GM12892 (cell line): ENCODE measurements at regions not wholly inside any gene's neighbourhood (a gene's known extent, or its start where the extent isn't known, plus 50 kb on each side); places are given as distances from the start of the nearest gene placed in this dataset.
"Not testable (repeated sequence)": the region's sequence is repeated elsewhere in the genome, so short reads cannot be mapped to it uniquely, and the experiment has no call there.

Experiments
- DNase-seq: peaks from one replicate; pipeline ENCODE4 v3.0.0; 2011; ENCODE audit not compliant: insufficient read length
- FAIRE-seq: peaks from 2 replicates; lab custom pipeline; 2011; peaks lifted over from hg19 to GRCh38; lab: Jason Lieb, UNC

DNA sequence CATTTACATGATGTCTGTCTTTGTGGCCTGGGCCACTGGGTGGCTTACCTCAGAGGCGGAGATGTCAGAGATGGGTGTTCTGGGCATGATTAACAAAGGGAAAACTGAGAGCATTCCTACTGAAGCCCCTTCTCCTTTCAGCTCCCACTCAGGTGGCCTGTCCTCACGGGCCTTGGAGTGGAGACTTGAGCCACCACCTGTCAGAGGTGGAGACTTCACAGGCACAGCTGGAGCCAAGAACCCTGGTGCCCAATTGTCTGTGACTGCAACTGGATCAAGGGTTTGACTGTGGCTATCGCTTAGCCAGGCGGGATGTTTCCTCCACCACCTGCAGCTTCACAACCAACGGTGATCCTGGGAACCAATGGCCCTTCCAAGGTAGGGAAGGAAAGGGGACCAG lies 230.5 kb upstream of the NOTCH2NLA start:
- FAIRE-seq, DNase-seq: not testable (repeated sequence)

DNA sequence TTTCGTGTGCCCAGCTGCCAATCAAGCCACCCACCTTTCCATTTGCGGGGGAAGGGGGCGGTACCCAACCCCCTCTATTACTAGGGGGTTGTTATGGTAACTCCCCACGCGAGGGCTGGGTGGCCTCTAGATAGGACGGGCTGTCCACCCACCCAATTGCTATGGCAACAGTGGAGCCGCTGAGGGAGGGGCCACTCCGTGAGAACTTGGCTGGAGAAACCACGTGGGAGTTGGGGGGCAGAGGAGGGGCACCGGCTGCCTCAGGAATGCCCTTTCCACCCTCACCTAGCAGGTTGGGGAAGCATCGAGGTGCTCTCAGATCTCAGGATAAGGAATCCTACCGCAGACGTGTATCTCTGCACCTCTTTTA lies 220.0 kb upstream of the NOTCH2NLA start:
- not testable (repeated sequence) for DNase-seq, FAIRE-seq

DNA sequence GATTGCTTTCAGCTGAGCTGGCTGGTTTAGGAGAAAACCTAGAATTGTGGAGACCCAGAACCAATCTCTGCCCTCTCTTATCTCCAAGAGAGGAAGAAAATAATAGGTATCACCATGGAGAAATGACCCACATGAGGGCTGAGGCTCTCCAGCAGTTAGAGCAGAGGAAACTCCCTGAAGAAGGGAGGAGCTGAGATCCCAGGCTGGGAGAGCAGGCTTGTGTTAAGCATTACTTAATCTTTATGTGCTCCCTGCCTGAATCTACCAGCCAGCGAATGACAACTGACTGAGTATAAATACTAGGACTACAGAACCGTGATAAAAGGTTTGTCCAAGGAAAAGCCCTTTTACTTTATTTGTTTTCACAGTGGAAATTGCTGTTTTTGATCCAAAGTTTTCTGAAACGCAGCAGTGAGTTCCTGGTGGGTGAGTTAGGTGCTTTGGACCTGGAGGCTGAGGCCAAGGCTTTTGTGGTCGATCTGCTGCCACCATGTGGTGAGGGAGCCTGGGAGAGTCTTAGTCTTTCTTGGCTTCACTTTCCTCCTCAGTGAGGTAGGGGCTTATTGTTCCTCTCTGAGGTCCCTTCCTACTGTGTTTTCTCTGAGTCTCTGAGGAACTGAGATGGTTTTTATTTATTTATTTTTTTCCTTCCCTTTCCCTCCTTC lies 219.5 kb upstream of the NOTCH2NLA start:
- DNase-seq: not testable (repeated sequence)

DNA sequence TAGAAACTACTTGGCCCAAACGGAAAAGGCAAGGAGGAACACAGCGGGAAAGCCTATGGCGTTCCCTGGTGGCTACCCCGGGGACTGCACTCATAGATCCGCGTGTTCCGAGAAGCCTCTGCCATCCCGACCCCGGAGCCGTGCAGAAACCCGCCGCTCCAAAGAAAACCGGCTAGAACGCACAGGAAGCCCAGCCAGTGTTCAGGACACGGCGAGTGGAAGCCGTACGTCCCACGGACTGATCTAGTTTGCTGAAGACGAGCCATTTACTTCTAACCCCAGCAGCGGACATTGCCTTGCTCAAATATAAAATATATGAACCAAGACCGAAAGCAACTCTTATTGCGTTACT lies 215.0 kb upstream of the NOTCH2NLA start:
- not testable (repeated sequence) for FAIRE-seq, DNase-seq

More for the DNA sequence above, 219.5 kb upstream of the NOTCH2NLA start:
- not testable (repeated sequence) for FAIRE-seq

DNA sequence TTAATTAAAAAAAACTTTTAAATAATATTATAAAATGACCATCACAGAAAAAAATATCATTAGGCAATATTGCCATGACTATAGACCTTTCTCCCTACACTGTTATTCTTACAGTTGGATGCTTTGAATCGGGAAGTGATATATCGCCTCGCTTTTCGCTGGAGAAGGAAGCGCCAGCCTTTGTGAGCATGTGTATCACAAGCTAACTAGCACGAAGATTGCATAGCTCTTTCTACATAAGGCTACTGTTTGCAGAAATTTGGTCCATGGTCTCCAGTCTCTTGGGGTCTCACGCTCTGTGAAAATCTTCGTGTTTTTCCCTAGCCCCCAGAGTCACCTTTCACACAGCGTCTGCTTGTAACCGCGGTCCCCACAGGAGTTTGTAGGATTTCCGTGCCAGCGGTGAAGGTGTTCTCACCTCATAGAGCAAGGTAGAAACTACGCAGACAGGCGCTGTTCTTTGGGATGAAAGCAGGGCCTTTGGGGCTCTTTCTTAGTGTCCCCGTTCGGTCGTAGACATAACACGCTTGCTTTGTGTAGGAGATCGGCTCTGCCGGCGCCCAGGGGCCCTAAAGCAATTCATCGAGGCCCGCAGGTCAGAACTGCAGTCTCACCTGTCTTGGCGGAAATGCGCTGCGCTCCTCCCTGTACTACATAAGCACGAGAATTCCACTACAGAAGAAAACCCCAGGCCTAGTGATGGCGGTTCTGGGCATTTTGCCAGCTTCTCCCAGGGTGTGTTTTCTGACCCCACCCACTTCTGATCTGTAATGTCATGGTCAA lies 214.5 kb upstream of the NOTCH2NLA start:
- not testable (repeated sequence) for FAIRE-seq

DNA sequence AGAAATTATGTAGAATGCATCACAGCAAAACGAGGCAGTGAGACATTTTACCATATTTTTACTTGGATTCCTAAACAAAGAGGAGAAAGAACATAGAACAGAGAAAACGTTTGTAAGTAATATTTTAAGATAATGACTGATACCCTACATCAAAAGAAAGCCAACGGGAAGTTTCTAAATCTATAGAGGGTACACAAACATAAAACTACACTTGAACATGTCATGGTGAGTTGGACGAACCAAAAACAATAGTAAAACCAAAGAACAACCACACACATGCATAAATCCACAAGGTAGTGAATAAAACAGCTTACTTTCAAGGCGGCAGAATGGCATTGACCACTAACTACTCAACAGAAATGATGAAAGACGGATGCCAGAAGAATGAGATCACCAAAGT lies 209.7 kb upstream of the NOTCH2NLA start:
- DNase-seq, FAIRE-seq: not testable (repeated sequence)

More for the DNA sequence above, 214.5 kb upstream of the NOTCH2NLA start:
- DNase-seq: not testable (repeated sequence)

DNA sequence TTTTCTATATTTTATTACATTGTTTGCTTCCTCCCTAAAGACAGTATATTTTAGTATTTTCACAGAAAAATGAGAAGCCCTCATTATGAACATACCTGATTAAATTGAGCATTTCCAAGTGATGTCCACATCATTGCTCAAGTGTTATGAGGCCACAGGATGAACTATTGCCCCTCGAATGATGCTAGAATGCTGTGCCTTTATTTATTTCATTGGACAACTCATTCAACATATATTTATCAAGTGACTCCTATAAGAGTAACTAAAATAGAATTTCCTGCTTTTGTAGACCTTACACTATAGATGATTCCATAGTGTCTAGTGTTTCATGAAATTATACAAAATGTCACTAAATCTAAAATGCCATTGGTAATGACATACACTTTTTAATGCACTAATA lies 187.8 kb upstream of the NOTCH2NLA start:
- DNase-seq, FAIRE-seq: not testable (repeated sequence)

DNA sequence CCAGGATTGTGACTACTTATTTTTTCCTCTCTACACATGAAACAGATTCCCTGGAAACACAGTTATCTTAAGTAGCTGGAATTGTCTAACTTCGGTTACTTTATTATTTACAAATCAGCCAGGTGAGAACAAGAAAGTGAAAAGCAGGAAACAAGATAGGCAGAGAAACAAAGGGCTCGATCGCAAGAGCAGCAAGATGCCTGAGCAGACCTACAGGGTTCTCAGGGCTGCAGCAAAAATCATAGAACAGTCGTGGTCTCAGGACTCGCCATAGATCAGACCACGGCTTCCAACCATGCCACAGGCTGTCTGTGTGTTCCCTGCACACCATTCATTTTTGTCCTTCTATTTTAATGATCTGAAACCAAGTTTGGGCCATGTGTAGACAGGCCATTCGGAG lies 186.2 kb upstream of the NOTCH2NLA start:
- DNase-seq, FAIRE-seq: not testable (repeated sequence)

DNA sequence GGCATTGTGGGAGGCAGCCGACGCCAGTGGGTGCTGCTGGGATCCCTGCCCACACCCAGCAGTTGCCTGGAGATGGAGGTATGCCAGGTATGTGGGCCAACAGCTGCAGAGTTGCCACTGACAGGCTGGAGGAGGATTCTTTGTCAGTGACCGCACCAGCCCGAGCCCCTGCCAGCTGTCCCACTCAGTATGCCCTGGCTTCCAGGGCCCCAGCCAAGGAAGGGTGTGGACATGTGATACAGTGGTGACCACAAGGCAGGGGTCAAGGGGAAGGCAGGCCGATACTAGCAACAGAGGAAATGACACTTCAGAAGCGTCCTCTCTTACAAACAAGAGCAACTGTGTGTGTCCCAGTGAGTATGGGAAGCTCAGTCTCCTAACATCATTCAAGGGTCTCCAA lies 185.1 kb upstream of the NOTCH2NLA start:
- FAIRE-seq, DNase-seq: not testable (repeated sequence)

DNA sequence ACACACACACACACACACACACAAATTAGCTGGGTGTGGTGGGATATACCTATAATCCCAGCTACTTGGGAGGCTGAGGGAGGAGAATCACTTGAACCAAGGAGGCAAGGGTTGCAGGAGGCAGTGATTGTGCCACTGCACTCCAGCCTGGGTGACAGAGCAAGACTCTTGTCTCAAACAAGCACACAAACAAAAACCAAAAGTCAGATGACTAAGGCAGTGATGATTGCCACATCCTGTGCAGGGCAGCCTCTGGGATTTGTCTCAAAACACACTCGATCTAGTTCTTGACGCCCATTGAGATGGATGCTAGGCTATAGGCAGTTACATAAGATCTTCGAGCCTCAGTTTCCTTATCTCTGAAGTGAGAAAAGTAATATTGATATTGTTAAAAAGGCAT lies 183.1 kb upstream of the NOTCH2NLA start:
- FAIRE-seq, DNase-seq: not testable (repeated sequence)

DNA sequence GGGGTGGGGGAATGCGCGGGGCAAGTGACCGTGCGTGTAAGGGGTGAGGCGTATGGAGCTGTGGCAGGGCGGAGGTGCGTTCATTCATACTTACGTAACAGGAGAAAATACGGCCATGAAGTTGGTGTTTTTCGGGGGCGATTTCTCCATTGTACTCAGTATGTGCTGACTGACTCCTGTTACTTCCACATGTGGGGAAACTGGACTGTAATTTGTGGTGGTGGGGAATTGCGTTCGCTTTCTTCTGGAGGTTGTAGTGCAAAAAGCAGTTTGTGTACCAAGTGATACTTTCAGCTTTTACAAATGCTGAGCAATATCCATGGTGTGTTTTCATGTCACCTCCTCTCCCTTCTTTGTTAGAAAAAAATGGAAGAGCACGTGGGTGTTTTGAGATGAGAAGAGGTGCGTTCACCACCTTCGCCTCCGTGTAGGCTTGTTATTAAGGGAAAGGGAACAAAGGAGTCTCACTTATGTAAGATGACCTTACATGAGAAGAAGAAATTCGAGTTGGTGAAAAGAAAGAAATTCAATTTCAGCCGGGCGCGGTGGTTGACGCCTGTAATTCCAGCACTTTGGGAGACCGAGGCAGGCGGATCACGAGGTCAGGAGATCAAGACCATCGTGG lies 181.1 kb upstream of the NOTCH2NLA start:
- not testable (repeated sequence) for FAIRE-seq, DNase-seq

DNA sequence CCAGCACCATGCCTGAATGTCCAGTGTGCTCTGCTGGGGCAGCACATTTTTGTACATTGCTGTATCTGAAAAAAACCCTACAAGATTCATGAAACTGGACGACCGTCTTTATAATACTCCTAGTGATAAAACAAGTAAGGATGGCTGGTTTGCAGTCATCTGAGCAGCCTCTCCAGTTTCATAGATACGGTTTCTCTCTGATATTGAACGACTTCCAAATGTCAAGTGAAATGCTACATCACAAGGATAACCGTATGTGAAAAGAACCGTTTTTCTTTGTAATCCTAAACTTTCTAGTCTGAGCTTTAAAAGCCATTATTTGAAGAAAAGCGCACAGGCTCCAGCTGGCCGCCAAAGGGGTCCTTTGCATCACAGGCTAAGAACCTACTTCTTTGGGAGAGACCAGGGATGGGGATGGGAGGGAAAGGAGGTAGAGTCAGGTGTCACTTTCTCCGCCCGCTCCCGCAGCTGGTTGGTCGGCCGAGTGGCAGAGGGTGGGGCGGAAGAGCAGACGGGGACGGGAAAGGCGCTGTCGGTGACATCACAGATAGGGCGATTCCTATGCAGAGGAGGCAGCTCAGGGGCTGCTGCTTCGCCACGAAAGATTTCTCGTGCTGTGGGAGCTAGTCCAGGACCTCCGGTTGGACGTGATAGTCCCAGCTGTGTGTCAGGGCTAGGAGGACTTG lies 180.4 kb upstream of the NOTCH2NLA start:
- FAIRE-seq, DNase-seq: not testable (repeated sequence)

DNA sequence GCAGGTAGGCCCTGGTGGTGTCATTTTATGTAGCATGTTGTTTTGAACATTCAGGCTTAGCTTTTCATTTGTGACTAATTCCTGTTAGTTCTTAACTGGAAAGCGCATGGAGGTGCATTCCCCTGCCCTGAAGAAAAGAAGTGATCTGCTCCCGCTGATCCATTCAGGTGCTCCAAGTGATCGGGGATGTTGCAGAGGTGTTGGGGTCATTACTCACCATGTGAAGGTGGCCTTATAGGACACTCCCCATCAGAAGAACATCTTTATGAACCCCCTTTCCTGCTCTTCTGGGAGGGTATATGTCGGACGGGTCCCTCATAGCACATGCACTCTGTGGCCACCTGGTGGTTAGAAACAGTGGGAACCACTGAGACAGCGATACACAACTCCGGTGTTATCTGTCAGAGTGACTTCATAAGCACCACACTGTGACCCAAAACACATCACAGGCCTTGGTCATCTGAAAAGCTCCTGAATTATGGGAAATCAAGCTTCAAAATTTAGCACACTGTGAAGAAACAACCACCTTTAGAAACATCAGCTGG lies 172.5 kb upstream of the NOTCH2NLA start:
- not testable (repeated sequence) for DNase-seq, FAIRE-seq

DNA sequence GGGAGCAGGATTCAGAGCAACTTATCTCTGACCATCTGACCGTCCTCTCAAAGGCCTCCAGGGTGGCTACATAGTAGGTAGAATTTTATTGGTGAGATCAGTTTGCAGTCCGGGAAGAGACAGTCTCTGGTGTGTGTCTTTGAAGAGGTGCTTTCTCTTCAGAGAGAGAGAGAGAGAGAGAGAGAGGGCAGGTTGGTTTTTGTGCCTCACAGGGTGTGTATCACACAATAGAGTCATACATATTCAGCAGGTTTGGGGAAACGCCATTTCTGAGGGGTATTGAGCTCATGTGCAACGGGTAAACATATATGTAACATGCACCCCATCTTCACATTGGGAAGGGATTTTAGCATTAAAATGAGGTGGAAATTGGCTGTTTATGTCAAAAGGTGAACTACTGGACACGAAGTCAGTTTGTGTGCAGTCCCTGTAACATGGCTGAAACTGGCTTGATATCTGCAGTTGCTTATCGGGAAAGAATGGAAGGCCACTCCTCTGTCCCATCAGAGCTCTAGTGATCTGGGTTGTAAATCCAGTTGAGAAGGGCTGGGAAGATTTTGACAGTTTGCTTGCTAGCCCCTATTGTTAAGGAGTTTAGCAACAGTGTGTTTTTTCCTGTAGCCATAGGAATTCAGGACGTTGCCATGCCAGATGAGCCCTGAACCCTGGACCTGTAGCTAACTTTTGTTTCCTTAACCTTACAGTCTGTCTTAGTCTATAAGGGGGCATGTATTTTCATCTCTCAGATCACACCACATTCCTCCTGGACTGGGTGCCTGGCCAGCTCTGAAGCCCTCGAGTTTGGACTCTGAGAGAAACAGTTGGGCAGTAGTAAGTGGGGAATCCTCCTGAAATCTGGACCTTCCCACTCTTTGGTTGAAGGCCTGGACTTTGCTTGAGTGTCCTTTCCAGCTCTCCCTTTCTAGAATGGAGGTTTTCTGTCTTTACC lies 171.6 kb upstream of the NOTCH2NLA start:
- DNase-seq, FAIRE-seq: not testable (repeated sequence)

DNA sequence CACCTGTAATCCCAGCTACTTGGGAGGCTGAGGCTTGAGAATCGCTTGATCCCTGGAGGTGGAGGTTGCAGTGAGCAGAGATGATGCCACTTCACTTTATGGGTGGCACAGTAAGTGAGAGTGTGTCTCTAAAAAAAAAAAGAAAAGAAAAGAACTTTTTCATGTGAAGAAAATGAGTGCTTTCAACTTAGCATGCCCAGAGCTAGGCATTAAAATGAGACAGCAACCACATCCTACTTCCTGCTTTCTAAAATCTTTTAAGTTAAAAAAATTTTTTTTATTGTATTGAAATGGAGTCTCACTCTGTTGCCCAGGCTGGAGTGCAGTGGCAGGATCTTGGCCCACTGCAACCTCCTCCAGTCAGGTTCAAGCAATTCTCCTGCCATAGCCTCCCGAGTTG lies 170.4 kb upstream of the NOTCH2NLA start:
- DNase-seq, FAIRE-seq: not testable (repeated sequence)

DNA sequence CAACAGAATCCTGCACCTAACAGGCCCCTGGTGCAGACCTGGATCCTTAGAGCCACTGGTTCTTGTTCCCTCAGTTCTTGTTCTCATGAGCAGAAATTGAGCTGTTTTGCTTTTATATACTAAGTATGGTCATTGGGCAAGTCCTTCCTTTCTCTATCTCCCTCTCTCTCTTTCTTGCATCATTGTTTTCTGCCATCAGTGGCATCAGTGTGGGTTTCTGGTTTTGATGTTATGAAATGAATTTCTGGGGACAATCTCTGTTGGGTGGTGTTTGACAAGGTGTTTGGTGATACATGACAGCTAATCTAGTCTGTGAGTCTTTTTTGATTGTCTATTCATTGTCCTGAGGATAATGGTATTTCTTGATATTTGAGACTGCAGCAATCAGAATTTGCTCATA lies 168.0 kb upstream of the NOTCH2NLA start:
- DNase-seq, FAIRE-seq: not testable (repeated sequence)

DNA sequence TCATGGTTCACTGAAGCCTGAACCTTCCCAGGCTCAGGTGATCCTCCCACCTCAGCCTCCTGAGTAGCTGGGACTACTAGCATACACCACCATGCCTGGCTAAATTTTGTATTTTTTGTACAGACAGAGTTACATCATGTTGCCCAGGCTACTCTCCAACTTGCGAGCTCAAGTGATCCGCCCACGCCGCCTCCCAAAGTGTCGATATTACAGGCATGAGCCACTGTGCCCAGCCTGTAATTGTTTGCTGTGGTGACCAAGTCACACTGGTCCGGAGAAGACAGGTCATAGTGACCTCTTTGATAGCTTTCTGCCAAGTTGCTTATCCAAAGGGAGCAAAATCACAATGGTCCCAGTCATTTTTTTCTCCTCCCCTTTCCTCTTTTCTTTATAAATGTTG lies 167.4 kb upstream of the NOTCH2NLA start:
- DNase-seq, FAIRE-seq: not testable (repeated sequence)

DNA sequence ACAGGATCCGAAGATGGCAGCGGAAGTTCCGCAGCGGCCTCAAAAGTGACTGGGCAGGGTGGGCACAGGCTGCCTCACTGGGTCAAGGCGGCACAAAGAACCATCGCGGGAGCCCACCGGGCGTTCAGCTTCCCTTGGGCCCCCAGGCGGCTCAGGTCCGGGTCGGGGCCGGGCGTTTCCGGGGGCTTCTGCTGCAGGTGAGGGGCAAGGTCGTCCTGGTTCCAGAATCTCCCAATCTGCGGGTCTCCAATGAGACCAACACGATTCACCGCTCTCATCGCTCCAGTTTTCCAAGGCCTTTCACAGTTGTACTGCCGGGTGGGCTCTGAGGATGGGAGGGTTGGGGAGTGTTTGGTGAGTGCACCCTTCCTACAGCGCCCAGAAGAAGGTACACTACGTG lies 165.0 kb upstream of the NOTCH2NLA start:
- FAIRE-seq, DNase-seq: not testable (repeated sequence)

DNA sequence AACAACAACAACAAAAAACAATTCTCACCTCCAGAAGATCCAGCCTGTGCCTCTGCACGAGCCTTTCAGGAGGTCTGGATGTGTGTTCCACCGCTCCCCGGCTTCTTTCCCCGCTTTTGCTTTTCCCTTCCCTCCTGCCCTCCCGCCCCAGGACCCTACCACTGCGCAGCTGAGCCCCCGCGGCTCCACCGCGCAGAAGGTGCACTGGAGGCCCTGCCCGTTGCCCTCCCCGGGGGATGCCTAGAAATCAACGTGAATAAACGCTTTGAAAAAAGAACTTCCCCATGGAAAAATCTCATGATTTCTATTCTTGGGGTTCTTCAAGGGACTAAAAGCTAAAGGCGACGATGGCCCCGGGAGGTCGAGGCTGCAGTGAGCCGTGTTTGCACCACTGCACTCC lies 164.3 kb upstream of the NOTCH2NLA start:
- FAIRE-seq, DNase-seq: not testable (repeated sequence)
